ACC112 (cell line): ENCODE measurements at regions not wholly inside any gene's neighbourhood (a gene's known extent, or its start where the extent isn't known, plus 50 kb on each side); places are given as distances from the start of the nearest gene placed in this dataset.
"Not testable (repeated sequence)": the region's sequence is repeated elsewhere in the genome, so short reads cannot be mapped to it uniquely, and the experiment has no call there.

Experiments used
- H2AFZ ChIP-seq: fragments of 200-600 bp; sonication (generic); one replicate; pipeline ENCODE4 v1.6.0; 2017; ENCODE audit warnings: antibody characterized with exemption, low read length; ENCODE audit not compliant: unreplicated experiment
- H3K27ac ChIP-seq: fragments of 200-600 bp; sonication (generic); 2 replicates; pipeline ENCODE4 v1.5.1; 2014; ENCODE audit warnings: low read depth, mild to moderate bottlenecking, antibody characterized with exemption, low read length, moderate library complexity
- H3K27me3 ChIP-seq: fragments of 200-600 bp; sonication (generic); 2 replicates; pipeline ENCODE4 v1.6.1; 2014; ENCODE audit warnings: mild to moderate bottlenecking, antibody characterized with exemption, low read length, moderate library complexity, mixed read lengths; ENCODE audit not compliant: insufficient read depth
- H3K36me3 ChIP-seq: fragments of 200-600 bp; sonication (generic); 2 replicates; pipeline ENCODE4 v1.6.1; 2016; ENCODE audit warnings: mild to moderate bottlenecking, antibody characterized with exemption, low read length, moderate library complexity, mixed read lengths; ENCODE audit not compliant: insufficient read depth
- H3K4me1 ChIP-seq: fragments of 200-600 bp; sonication (generic); one replicate; pipeline ENCODE4 v1.6.1; 2016; ENCODE audit warnings: low read length, mixed read lengths; ENCODE audit not compliant: insufficient read depth, unreplicated experiment, control insufficient read depth
- H3K4me3 ChIP-seq: fragments of 200-600 bp; sonication (generic); 2 replicates; pipeline ENCODE4 v1.5.1; 2014; ENCODE audit warnings: mild to moderate bottlenecking, low read depth, low read length
- H3K79me2 ChIP-seq: fragments of 200-600 bp; sonication (generic); one replicate; pipeline ENCODE4 v1.6.0; 2016; ENCODE audit warnings: low read length; ENCODE audit not compliant: control insufficient read depth, unreplicated experiment, insufficient read depth

DNA sequence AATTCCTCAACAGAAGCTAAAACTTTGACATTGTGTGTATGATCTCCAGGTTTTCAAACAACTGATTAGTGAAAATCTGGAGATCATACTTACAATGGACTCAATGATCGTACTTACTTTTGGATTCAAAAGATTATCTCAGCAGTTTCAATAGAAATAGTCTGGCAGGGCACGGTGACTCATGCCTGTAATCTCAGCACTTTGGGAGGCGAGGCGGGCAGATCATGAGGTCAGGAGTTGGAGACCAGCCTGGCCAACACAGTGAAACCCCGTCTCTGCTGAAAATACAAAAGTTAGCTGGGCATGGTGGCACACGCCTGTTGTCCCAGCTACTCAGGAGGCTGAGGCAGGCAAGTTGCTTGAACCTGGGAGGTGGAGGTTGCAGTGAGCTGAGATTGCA is 161.3 kb upstream of the MSX2 start:
- H3K27me3 ChIP-seq, H3K4me1 ChIP-seq: not testable (repeated sequence)

GRCh38 chr5:174563899-174564298 is 160.5 kb upstream of the MSX2 start:
- Histone ChIP-seq H3K36me3 (no peaks in the 10 kb centered on the region), H3K27ac (no peak overlapping the region), H3K4me1 (no peaks in the 10 kb centered on the region), H3K4me3 (no peak overlapping the region), H3K79me2 (no peaks in the 10 kb centered on the region), H2AFZ (no peak overlapping the region), H3K27me3 (no peaks in the 10 kb centered on the region)

More for the DNA sequence above, 161.3 kb upstream of the MSX2 start:
- not testable (repeated sequence) for H3K79me2 ChIP-seq, H3K27ac ChIP-seq, H3K4me3 ChIP-seq, H3K36me3 ChIP-seq, H2AFZ ChIP-seq

- Histone ChIP-seq H3K79me2 (no peaks in the 10 kb centered on the region), H3K27me3 (no peaks in the 10 kb centered on the region), H3K4me1 (no peaks in the 10 kb centered on the region), H3K36me3 (no peaks in the 10 kb centered on the region), H2AFZ (no peak overlapping the region), H3K27ac (no peak overlapping the region), H3K4me3 (no peak overlapping the region)
Observed at GRCh38 chr5:174567506-174568141, 156.8 kb upstream of the MSX2 start.

DNA sequence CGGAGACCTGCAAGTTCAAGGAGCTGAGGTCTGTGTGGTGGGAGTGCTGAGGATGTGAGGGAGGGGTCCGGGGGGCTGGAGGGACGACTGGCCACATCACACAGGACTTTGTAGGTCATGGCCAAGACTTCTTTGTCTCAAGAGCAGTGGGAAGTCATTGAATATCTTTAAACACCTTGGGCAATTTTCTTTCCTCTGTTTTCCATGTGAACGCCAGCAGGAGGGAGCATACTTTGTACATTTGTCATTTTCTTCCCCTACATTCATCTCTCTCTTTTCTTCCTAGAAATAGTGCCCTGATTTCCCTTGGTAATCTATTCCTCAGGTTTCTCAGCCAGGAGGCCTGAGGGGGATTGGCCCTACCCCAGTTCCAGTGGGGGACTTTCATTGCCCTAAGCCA is 153.7 kb upstream of the MSX2 start:
- no peaks in the 10 kb centered on the region for H3K27me3 ChIP-seq
- H3K79me2 ChIP-seq: no peaks in the 10 kb centered on the region
- no peak overlapping the region for H3K27ac ChIP-seq
- no peaks in the 10 kb centered on the region for H3K36me3 ChIP-seq
- no peak overlapping the region for H3K4me3 ChIP-seq
- H2AFZ ChIP-seq: no peak overlapping the region
- H3K4me1 ChIP-seq: no peaks in the 10 kb centered on the region

DNA sequence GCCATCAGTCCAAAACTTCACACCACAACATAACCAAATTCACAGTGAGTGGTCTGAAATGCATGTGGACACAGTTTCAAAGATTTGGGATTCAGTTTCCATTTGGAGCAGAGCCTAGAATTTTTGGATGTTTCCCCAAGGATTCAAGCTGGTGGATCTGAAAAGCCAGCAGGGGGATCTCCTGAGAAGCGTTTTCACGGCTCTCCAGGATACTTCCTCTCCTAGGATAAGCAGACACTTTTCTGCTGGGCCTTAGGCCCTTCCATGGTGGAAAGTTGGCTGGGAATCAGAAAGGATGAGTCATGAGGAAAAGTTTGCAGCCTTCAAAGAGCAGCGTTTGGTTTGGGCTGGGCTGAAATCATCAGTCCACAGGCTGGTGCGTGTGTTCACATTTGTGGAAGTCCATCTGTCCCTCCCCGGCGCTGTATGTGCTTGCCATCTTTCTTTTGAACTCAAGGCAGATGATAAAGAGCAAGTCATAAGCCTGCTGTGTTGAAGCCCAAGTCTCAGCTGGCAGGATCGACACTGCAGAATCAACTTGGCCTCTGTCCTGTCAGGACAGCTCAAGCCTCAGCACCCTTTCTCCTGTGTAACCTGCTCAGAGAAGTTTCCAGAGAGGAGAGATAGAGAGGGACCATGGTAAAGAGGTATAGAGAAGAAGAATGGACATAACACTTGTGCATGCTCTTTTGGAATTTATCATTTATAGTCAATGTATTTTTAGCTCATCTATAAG is 152.6 kb upstream of the MSX2 start:
- H3K4me1 ChIP-seq: no peaks in the 10 kb centered on the region
- no peaks in the 10 kb centered on the region for H3K36me3 ChIP-seq
- no peak overlapping the region for H3K4me3 ChIP-seq
- H2AFZ ChIP-seq: no peak overlapping the region
- no peaks in the 10 kb centered on the region for H3K27me3 ChIP-seq
- H3K79me2 ChIP-seq: no peaks in the 10 kb centered on the region
- H3K27ac ChIP-seq: no peak overlapping the region

- Histone ChIP-seq H2AFZ (no peak overlapping the region), H3K36me3 (no peaks in the 10 kb centered on the region), H3K4me1 (no peaks in the 10 kb centered on the region), H3K27ac (no peak overlapping the region), H3K4me3 (no peak overlapping the region), H3K27me3 (no peaks in the 10 kb centered on the region), H3K79me2 (no peaks in the 10 kb centered on the region)
Observed at GRCh38 chr5:174572591-174572990, 151.8 kb upstream of the MSX2 start.

GRCh38 chr5:174573221-174573994 is 151.0 kb upstream of the MSX2 start:
- Histone ChIP-seq H3K36me3 (no peaks in the 10 kb centered on the region), H3K27ac (no peak overlapping the region), H3K27me3 (no peaks in the 10 kb centered on the region), H3K4me1 (no peaks in the 10 kb centered on the region), H3K79me2 (no peaks in the 10 kb centered on the region), H2AFZ (no peak overlapping the region), H3K4me3 (no peak overlapping the region)

GRCh38 chr5:174575043-174575442 is 149.3 kb upstream of the MSX2 start:
- H3K79me2 ChIP-seq: no peaks in the 10 kb centered on the region
- H3K27me3 ChIP-seq: peaks cover 5% of the 10 kb centered on the region; the same call in 1 of the 2 replicates
- no peak overlapping the region for H3K4me3 ChIP-seq
- no peaks in the 10 kb centered on the region for H3K36me3 ChIP-seq
- no peak overlapping the region for H2AFZ ChIP-seq
- H3K27ac ChIP-seq: no peak overlapping the region
- no peaks in the 10 kb centered on the region for H3K4me1 ChIP-seq

GRCh38 chr5:174576042-174576441 is 148.3 kb upstream of the MSX2 start:
- Histone ChIP-seq H3K4me1 (no peaks in the 10 kb centered on the region), H3K36me3 (no peaks in the 10 kb centered on the region), H3K27ac (no peak overlapping the region), H3K4me3 (no peak overlapping the region), H2AFZ (no peak overlapping the region), H3K27me3 (peaks cover 5% of the 10 kb centered on the region; the same call in 1 of the 2 replicates), H3K79me2 (no peaks in the 10 kb centered on the region)

DNA sequence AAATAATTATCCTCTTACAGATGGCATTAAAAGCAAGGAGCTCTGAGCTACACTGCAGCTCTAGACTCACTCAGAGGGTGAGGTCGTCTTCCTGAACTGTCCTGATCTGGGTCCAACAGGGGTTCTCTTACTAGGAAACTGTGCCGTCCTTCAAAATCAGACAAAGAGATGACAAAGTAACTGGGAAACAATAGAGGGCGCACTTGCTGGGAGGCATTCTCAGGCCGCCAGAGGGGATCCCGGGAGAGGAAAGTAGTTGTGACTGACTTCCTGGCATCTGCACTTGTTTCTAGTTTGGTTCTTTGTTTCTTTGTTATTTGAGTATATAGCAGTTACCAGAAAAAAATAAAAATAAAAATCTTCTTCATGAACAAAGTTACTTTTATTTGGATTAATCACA is 142.9 kb upstream of the MSX2 start:
- Histone ChIP-seq H3K27me3 (peaks cover 5% of the 10 kb centered on the region; the same call in 1 of the 2 replicates), H3K27ac (no peak overlapping the region), H3K4me3 (no peak overlapping the region), H3K79me2 (no peaks in the 10 kb centered on the region), H3K4me1 (no peaks in the 10 kb centered on the region), H2AFZ (no peak overlapping the region), H3K36me3 (no peaks in the 10 kb centered on the region)
